ENCODE measurements at regions not wholly inside any gene's neighbourhood (a gene's known extent, or its start where the extent isn't known, plus 50 kb on each side); places are given as distances from the start of the nearest gene placed in this dataset.

DNA sequence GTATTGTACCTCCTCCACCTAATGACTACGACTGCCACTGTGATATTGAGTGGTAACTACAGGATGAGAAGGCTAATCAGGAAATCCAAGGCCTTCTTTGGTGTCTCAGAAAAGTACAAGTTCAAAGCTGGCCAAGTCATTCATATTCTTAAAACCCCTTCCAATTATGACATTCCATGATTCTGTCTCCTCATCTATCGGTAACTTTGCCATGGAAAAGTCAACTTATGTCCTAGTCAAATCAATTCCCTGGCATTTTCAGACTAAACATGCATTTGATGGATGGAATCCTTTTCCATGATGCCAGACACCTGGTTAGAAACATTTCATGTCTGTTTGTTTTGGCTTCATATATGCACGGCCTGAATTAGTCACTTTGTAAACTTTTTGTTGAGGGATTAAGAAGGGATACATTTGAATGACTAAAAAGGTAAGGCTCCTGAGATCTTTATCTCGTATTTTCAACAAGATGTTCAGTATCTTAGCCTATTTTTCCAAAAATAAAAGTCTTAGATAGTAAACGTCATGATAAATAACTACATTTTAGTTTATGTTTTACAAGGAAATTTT is 186.5 kb downstream of the NHLRC3 start:
- TF ChIP-seq POLR2AphosphoS5 (IDR thresholded peaks at IDR 0.05; ENCODE audit: low read depth) = no peak
- TF ChIP-seq CTCF (IDR thresholded peaks at IDR 0.05; ENCODE audit: insufficient read depth, low read length) = no peak
- TF ChIP-seq REST (IDR thresholded peaks at IDR 0.05; ENCODE audit: insufficient replicate concordance, low read depth) = no peak
- TF ChIP-seq SPI1 (IDR thresholded peaks at IDR 0.05; ENCODE audit: borderline replicate concordance, low read depth) = no peak
